SW480 (cell line): ENCODE measurements at regions not wholly inside any gene's neighbourhood (a gene's known extent, or its start where the extent isn't known, plus 50 kb on each side); places are given as distances from the start of the nearest gene placed in this dataset.
"Not testable (repeated sequence)": the region's sequence is repeated elsewhere in the genome, so short reads cannot be mapped to it uniquely, and the experiment has no call there.

ENCODE experiments used
- DNase-seq: peaks from one replicate; pipeline ENCODE4 v3.0.0-alpha.2; 2016; ENCODE audit warnings: low spot score

GRCh38 chr18:77329651-77330050, 80.0 kb downstream of the GALR1 start:
- DNase-seq = no peak

- no peak for DNase-seq
Observed at GRCh38 chr18:77334876-77335275, 85.2 kb downstream of the GALR1 start.

- no peak for DNase-seq
Observed at GRCh38 chr18:77337604-77338003, 88.0 kb downstream of the GALR1 start.

- DNase-seq = no peak
Observed at GRCh38 chr18:77339093-77339492, 89.4 kb downstream of the GALR1 start.

- DNase-seq = no peak
Observed at GRCh38 chr18:77339623-77340022, 90.0 kb downstream of the GALR1 start.

- DNase-seq = no peak
Observed at GRCh38 chr18:77340815-77341214, 91.2 kb downstream of the GALR1 start.

- DNase-seq = no peak
Observed at GRCh38 chr18:77341527-77342325, 92.1 kb downstream of the GALR1 start.

- no peak for DNase-seq
Observed at GRCh38 chr18:77342736-77343135, 93.1 kb downstream of the GALR1 start.

- no peak for DNase-seq
Observed at GRCh38 chr18:77343846-77344510, 94.3 kb downstream of the GALR1 start.

- no peak for DNase-seq
Observed at GRCh38 chr18:77344786-77345500, 95.3 kb downstream of the GALR1 start.

GRCh38 chr18:77346208-77346810, 96.7 kb downstream of the GALR1 start:
- no peak for DNase-seq

- DNase-seq = not testable (repeated sequence)
Observed at GRCh38 chr18:77353349-77353748, 103.7 kb downstream of the GALR1 start.

GRCh38 chr18:77359561-77360314, 110.1 kb downstream of the GALR1 start:
- no peak for DNase-seq

GRCh38 chr18:77360315-77361190, 110.9 kb downstream of the GALR1 start:
- DNase-seq = no peak

GRCh38 chr18:77361382-77361781, 111.7 kb downstream of the GALR1 start:
- no peak for DNase-seq

- DNase-seq = no peak
Observed at GRCh38 chr18:77365667-77366066, 116.0 kb downstream of the GALR1 start.

- no peak for DNase-seq
Observed at GRCh38 chr18:77366067-77366719, 116.5 kb downstream of the GALR1 start.

- DNase-seq = peak; percentile 52
Observed at GRCh38 chr18:77366720-77367641, 117.3 kb downstream of the GALR1 start.

GRCh38 chr18:77369644-77370043, 120.0 kb downstream of the GALR1 start:
- no peak for DNase-seq
